H4 (cell line): ENCODE measurements at regions not wholly inside any gene's neighbourhood (a gene's known extent, or its start where the extent isn't known, plus 50 kb on each side); places are given as distances from the start of the nearest gene placed in this dataset.
"Not testable (repeated sequence)": the region's sequence is repeated elsewhere in the genome, so short reads cannot be mapped to it uniquely, and the experiment has no call there.

ENCODE experiments used
- DNase-seq: peaks from one replicate; pipeline ENCODE4 v3.0.0-alpha.2; 2015; ENCODE audit warnings: low spot score

GRCh38 chr17:68701046-68701445 is 99.9 kb upstream of the FAM20A start:
- no peak for DNase-seq

- no peak for DNase-seq
These were observed 99.3 kb upstream of the FAM20A start for GRCh38 chr17:68700421-68700820.

GRCh38 chr17:68699936-68700335 is 98.8 kb upstream of the FAM20A start:
- no peak for DNase-seq

GRCh38 chr17:68698746-68699145 is 97.6 kb upstream of the FAM20A start:
- DNase-seq: no peak

GRCh38 chr17:68697850-68698361 is 96.7 kb upstream of the FAM20A start:
- peak; percentile 54 for DNase-seq

GRCh38 chr17:68695659-68696058 is 94.5 kb upstream of the FAM20A start:
- DNase-seq: no peak

GRCh38 chr17:68694791-68695485 is 93.8 kb upstream of the FAM20A start:
- peak; percentile 92 for DNase-seq

GRCh38 chr17:68693896-68694295 is 92.7 kb upstream of the FAM20A start:
- no peak for DNase-seq

- no peak for DNase-seq
These were observed 92.3 kb upstream of the FAM20A start for GRCh38 chr17:68693466-68693865.

- DNase-seq: no peak
These were observed 85.2 kb upstream of the FAM20A start for GRCh38 chr17:68686108-68686988.

GRCh38 chr17:68684949-68685357 is 83.8 kb upstream of the FAM20A start:
- no peak for DNase-seq

GRCh38 chr17:68682903-68683302 is 81.7 kb upstream of the FAM20A start:
- no peak for DNase-seq

GRCh38 chr17:68679882-68680281 is 78.7 kb upstream of the FAM20A start:
- no peak for DNase-seq

GRCh38 chr17:68676856-68677255 is 75.7 kb upstream of the FAM20A start:
- DNase-seq: no peak

GRCh38 chr17:68675723-68676122 is 74.6 kb upstream of the FAM20A start:
- no peak for DNase-seq

GRCh38 chr17:68674029-68674925 is 73.1 kb upstream of the FAM20A start:
- DNase-seq: no peak

- no peak for DNase-seq
These were observed 70.0 kb upstream of the FAM20A start for GRCh38 chr17:68670967-68671693.

GRCh38 chr17:68666438-68666837 is 65.3 kb upstream of the FAM20A start:
- DNase-seq: not testable (repeated sequence)

GRCh38 chr17:68665373-68665772 is 64.2 kb upstream of the FAM20A start:
- DNase-seq: no peak

GRCh38 chr17:68662479-68662878 is 61.3 kb upstream of the FAM20A start:
- DNase-seq: no peak

- DNase-seq: no peak
These were observed 60.9 kb upstream of the FAM20A start for GRCh38 chr17:68662037-68662432.
